ENCODE measurements at regions not wholly inside any gene's neighbourhood (a gene's known extent, or its start where the extent isn't known, plus 50 kb on each side); places are given as distances from the start of the nearest gene placed in this dataset.
"Not testable (repeated sequence)": the region's sequence is repeated elsewhere in the genome, so short reads cannot be mapped to it uniquely, and the experiment has no call there.

DNA sequence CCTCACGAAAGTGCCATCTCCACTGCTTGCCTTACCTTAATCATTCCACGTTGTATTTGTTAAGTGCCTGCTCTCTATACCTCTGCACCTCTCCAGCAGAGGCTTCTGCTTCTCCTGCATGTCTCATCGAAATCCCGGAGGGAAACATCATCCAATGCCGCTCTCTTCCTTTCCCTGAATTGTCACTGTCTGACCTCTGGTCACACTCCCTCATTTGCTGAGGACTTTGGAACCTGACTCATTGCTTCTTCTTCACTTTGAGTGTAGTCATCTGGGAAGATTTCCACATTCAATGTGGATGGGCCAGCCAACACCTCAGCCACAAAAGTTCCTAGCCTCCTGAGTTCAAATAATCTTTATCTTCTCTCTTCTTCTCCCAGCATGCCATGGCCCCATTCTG lies 78.9 kb upstream of the BEND6 start:
- TF ChIP-seq, protein P1, sequence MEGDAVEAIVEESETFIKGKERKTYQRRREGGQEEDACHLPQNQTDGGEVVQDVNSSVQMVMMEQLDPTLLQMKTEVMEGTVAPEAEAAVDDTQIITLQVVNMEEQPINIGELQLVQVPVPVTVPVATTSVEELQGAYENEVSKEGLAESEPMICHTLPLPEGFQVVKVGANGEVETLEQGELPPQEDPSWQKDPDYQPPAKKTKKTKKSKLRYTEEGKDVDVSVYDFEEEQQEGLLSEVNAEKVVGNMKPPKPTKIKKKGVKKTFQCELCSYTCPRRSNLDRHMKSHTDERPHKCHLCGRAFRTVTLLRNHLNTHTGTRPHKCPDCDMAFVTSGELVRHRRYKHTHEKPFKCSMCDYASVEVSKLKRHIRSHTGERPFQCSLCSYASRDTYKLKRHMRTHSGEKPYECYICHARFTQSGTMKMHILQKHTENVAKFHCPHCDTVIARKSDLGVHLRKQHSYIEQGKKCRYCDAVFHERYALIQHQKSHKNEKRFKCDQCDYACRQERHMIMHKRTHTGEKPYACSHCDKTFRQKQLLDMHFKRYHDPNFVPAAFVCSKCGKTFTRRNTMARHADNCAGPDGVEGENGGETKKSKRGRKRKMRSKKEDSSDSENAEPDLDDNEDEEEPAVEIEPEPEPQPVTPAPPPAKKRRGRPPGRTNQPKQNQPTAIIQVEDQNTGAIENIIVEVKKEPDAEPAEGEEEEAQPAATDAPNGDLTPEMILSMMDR (conservative IDR thresholded peaks at IDR 0.05; ENCODE audit: low read depth, low read length): no peak
- peak; percentile 79 for DNase-seq (ENCODE audit: low read depth)
- no peak overlapping the region for H3K4me3 ChIP-seq (ENCODE audit: low read depth, low read length)

DNA sequence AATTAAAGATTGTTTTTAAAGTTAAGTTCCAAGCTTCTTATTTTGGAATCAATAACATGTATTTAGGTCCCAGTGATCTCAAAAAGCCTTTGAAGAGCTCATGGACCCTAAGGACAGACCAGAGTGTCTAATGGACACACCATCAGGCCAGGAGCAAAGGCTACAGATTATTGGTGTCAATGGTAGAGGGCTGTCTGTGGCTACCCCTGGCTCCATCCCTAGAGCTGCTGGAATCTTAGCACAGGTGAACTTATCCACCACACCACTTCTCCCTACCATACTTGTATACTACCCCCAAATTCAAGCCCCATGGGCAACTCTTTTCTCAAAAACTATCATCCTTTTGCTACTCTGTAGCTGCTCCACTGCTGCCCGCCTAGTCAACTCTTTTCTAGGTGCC lies 79.4 kb upstream of the BEND6 start:
- no peak overlapping the region for H3K4me3 ChIP-seq (ENCODE audit: low read depth, low read length)
- no peak for DNase-seq (ENCODE audit: low read depth)
- TF ChIP-seq, protein P1 (conservative IDR thresholded peaks at IDR 0.05; ENCODE audit: low read depth, low read length): no peak

DNA sequence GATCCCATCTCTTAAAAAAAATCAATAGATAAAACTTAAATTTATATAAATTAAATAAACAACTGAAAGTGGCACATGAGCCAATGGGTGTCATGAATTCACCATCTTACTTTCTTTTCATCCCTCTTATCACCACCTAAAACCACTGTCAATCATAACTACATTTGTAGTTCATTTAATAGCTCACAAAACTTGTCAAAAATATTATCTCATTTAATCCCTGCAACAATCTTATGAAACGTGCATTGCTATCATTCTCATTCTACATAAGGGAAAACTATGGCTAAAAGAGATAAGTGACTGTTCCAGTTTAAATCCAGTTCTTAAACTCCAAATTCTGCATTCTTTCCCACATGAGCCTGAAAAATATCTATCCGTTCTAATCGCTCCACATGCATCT lies 80.6 kb upstream of the BEND6 start:
- H3K4me3 ChIP-seq (ENCODE audit: low read depth, low read length): no peak overlapping the region
- DNase-seq (ENCODE audit: low read depth): no peak
- TF ChIP-seq, protein P1 (conservative IDR thresholded peaks at IDR 0.05; ENCODE audit: low read depth, low read length): no peak

DNA sequence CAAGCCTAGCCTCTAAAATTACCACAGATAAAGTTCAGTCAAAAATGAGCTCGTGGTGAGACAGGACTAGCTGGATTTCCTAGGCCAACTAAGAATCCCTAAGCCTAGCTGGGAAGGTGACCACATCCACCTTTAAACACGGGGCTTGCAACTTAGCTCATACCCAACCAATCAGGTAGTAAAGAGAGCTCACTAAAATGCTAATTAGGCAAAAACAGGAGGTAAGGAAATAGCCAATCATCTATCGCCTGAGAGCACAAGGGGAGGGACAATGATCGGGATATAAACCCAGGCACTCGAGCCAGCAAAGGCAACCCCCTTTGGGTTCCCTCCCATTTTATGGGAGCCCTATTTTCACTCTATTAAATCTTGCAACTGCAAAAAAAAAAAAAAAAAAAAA lies 84.9 kb upstream of the BEND6 start:
- DNase-seq (ENCODE audit: low read depth); H3K4me3 ChIP-seq (ENCODE audit: low read depth, low read length): not testable (repeated sequence)

DNA sequence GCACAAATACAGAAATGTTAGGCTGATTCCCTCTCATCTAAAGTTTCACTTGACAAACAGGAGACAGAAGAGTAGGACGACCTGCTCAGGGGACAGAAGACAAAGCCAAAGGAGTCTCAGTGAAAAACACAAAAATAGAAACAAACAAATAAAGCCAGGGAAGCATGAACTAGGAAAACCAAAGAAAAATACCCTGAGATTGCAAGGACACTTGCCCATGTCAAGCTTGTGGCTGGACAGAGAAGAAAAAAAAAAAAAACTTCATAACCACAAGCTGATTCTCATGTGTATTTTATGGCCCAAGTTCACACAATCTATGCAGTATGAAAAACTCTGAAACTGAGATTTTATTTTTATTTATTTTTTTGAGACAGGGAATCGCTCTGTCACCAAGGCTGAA lies 85.6 kb upstream of the BEND6 start:
- no peak for DNase-seq (ENCODE audit: low read depth)
- TF ChIP-seq, protein P1 (conservative IDR thresholded peaks at IDR 0.05; ENCODE audit: low read depth, low read length): no peak
- H3K4me3 ChIP-seq (ENCODE audit: low read depth, low read length): no peak overlapping the region

DNA sequence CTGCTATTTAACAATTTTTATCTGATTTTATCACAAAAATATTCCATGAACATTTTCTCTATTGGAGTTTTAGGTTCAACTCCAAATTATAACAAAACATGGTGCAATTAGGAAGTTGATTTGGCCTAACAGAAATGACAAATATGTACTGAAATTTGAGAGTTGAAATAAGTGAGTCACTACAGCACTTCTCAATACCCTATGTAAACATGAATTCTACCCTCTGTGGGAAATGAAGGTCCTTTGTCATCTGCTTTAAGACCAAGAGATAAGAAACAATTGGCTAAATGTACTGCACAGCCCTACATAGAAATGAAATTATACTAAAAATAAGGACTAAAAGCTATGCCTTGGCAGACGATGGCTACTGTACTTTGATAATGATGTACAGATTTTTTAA lies 86.2 kb upstream of the BEND6 start:
- TF ChIP-seq, protein P1 (conservative IDR thresholded peaks at IDR 0.05; ENCODE audit: low read depth, low read length): no peak
- DNase-seq (ENCODE audit: low read depth): no peak
- H3K4me3 ChIP-seq (ENCODE audit: low read depth, low read length): no peak overlapping the region

DNA sequence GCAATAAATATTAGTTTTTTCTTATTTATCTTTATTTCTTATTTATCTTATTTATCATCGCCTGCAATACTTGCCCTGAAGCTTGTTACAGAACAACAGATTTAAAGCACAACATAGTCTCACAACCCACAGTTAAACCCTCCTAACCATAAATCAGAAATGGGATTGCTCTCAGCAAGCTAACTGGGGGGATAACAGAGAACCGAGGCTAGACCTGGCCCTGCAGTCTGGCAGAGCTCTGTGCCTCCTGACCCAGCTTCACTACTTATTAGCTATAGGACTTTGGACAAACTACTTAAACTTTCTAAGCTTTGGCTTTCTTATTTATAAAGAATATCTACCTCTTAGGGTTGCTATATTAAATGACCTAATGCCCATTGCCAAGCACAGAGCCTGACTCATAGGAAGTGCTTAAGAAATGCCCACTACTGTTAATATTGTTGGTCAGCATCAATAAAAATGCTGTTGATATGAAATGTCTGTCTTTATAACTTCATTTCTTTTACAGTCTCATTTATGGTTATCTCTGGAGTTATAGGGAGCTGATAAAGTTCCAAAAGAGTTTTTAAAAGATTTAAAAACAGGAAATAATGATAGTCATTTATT lies 87.9 kb upstream of the BEND6 start:
- DNase-seq (ENCODE audit: low read depth): no peak
- TF ChIP-seq, protein P1 (conservative IDR thresholded peaks at IDR 0.05; ENCODE audit: low read depth, low read length): no peak
- no peak overlapping the region for H3K4me3 ChIP-seq (ENCODE audit: low read depth, low read length)

All from epithelial cell of proximal tubule (primary cell).